ENCODE measurements at regions not wholly inside any gene's neighbourhood (a gene's known extent, or its start where the extent isn't known, plus 50 kb on each side); places are given as distances from the start of the nearest gene placed in this dataset.

DNA sequence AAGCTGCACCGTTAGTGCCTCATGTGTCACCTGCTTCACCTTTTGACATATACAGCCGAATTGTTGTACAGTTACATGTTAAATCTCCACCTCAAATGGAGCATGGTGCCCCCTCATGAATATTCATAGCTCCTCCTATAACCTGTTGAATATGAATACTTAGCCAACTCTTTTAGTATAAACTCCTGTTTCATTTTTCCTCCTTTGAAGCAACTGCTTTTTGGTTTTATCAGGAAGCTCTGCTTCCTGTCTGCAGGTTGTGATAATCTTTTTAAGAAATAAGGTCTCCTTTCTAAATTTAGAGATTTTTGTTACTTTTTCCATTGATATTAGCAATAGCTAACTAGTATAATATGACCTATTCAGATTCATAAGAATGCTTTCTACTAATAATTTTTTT, 1429.2 kb upstream of the AGA start:
- no peak for DNase-seq (ENCODE audit: extremely low read depth, low read depth, low spot score)

DNA sequence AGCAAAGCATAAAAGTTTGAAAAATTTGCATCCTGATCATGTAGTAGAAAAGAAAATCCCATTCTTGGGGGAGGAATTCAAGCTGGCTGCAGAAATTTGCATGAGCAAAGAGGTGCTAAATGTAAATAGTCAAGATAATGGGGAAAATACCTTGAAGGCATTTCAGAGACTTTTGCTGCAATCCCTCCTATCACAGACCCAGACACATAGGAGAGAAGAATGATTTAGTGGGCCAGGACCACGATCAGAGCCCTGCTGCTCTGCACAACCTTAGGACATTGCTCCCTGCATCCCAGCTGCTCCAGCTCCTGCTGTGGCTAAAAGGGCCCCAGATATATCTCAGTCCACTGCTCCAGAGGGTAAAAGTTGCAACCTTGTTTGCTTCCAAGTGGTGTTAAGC, 1439.7 kb upstream of the AGA start:
- DNase-seq (ENCODE audit: extremely low read depth, low read depth, low spot score), result no peak

DNA sequence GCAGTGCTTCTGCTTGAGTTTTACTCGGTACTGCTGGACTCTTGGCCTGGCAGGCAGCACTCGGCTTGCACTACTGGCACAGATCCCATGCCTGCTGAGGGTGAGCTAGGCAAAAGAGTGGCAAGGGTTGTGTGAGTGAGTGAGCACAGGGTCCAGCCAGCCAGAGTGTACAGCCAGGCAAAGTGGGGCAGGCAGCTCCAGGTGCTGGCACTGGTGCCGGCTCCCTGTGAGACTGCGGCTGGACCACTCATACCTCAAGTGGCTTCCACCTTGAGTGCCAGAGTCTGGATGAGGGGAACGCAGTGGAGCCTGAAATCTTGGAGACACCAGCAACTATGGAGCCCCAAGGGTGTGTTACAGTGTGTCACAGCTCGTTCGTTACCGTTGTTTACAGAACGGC, 1451.9 kb upstream of the AGA start:
- DNase-seq (ENCODE audit: extremely low read depth, low read depth, low spot score), result no peak

DNA sequence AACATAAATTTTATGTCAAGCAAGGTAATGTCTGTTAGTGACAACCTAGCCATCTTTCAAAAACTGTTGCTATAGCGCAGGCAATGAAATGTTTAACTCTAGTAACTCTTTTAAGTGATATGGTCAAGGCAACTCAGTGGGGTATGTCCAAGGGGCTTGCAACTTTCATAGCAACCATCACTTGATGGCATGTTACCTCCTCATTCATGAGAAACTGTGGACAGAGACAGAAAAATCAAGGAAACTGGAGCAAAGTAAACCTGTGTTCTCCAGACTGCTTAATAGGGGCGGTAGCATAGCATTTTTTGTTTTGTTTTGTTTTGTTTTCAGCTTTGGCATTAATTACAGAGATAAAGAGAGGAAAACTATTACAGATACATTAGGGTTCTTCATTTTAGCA, 1456.8 kb upstream of the AGA start:
- no peak for DNase-seq (ENCODE audit: extremely low read depth, low read depth, low spot score)

DNA sequence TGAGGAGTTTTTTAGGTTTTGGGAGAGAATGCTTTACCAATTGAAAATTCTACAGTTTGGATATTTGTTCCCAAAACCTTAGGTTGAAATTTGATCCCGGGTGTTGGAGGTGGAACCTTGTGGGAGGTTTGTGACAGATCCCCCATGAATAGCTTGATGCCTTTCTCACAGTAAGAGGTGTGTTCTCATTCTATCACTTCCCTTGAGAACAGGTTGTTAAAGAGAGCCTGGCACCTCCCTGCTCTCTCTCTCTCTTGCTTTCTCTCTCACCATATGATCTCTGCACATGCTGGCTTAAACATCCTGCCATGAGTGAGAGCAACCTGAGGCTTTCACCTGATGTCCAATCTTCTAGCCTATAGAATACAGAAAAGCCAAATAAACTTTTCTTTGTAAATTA, 1475.5 kb upstream of the AGA start:
- DNase-seq (ENCODE audit: extremely low read depth, low read depth, low spot score), result no peak

DNA sequence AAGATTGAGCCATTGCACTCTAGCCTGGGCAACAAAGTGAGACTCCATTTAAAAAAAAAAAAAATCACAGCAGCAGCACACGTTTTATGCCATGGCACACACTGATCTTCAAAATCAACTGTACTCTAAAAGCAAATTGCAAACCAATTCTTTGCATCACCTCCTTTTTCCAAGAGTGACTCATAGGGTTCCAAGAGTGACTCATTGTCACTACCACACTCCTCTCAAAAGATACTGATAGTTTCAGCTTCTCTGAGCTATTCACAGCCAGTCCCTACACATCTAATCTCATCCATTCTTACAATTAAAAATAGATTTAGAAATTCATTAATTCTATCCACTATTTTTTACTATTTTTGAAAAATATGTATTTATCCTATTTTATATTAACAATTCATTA, 1494.9 kb upstream of the AGA start:
- DNase-seq (ENCODE audit: extremely low read depth, low read depth, low spot score), result no peak

DNA sequence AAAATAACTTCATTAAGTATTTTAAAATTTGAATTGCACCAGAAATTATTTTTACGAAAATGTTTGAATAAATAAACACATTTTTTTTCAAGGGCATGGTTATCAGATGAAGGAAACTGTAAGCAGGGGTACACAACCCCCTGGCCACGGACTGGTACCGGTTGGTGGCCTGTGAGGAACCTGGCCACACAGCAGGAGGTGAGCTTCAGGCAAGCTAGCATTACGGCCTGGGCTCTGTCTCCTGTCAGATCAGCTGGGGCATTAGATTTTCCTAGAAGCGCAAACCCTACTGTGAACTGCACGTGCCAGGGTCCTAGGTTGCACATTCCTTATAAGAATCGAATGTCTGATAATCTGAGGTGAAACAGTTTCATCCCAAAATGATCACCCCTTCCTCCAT, 1499.7 kb upstream of the AGA start:
- no peak for DNase-seq (ENCODE audit: extremely low read depth, low read depth, low spot score)

DNA sequence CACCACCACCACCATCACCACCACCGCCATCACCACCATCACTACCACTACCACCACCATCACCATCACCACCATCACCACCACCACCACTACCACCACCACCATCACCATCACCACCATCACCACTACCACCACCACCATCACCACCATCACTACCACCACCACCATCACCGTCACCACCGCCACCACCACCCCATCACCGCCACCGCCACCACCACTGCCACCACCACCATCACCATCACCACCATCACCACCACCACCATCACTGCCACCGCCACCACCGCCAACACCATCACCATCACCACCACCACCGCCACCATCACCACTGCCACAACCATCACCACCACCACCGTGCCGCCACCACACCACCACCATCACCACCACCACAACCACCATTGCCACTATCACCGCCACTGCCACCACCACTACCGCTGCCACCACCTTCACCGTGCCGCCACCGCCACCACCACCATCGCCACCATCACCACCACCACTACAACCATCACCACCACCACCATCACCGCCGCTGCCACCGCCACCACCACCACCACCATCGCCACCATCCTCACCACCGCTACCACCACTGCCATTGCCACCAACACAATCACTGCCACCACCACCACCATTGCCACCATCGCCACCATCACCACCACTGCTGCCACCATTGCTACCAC, 1511.3 kb upstream of the AGA start:
- DNase-seq (ENCODE audit: extremely low read depth, low read depth, low spot score), result no peak

DNA sequence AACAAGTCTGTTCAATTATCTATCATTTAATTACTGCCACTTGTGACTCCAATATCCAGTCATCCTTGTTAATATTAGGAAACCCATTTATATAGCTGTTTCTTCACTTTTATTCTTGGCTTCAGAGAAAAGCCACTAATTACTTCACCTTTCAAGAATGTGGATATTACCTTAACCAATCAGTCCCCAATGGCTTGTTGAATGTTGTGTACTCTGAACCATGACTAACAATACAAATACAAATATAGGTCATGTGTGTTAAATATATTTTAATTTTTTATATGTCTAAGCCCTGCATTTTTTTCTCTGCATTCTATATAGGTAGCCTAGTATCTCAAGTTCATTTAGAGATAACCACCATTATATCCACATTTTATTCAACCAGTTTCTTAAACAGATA, 1513.4 kb upstream of the AGA start:
- no peak for DNase-seq (ENCODE audit: extremely low read depth, low read depth, low spot score)

DNA sequence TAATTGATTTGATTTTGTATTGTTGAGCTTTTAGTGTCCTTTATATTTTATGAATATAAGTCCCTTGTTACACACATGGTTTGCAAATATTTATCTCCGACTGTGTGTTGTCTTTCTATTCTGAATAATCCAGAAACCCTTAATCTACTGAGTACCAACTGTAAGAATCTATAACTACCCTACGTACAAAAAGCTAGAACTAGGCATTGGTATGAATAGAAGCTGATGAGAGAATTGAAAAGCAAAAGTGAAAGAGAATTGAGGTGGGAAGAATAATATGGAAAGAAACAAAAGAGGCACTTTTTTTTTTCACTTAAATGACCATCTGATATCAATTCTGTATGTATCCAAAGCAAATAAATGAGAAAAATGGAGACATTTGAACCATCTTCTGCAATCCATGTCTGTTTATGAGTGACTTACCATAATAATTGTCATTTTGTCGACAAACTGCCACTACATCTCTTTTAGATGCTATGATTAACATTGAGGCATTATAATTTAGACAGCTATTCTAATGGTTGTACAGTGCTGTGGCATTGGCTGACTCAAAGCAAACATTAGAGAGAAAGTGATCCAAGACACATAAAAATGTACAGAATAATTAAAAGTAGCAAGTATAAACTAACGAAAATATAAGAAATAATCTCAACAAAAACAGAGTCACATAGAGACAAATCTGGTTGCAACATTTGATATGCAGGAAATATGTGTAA, 1516.6 kb upstream of the AGA start:
- DNase-seq (ENCODE audit: extremely low read depth, low read depth, low spot score), result no peak

DNA sequence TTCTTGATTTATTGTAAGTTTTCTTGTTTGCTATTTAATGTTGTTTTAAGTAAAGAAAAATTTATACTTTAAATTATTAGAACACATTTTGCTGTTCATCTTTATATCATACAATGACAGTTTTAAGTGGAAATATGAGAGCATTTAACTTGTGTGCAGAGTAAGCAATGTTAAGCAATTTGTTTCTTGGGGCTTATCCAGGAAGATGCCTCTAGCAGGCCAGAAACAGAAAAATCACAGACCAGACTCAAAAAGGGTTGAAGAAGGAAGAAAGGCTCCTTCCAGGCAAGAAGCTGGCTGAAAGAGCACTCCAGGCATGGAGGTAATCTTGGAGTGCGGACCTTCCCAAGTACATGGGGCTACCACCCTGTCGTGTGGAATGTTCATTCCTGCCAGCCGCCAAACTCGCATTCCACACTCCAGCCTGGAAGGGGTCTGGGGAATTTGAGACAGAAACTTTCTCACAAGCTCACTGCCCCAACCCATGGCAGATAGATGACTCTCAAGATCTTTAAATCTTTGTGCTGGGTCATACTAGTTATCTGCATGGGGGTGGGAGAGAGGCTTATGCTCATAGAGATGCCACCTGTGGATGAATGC, 1521.3 kb upstream of the AGA start:
- DNase-seq (ENCODE audit: extremely low read depth, low read depth, low spot score), result no peak

DNA sequence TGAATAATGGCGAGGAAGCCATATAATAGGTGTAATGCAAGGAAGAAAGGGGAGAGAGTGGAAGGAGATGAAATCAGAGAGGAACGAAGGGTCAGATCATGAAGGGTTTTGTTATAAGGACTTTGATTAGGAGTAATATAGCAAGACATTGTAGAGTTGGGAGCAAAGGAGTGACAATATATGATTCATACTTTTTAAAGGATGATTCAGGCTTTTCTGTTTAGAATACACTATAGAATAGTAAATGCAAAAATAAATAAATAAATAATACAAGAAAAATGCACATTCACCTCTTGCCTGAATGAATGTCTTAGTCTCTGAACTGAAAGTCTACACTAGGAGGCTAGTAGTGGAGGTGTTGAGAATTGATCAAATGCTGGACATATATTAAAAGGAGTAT, 1524.4 kb upstream of the AGA start:
- no peak for DNase-seq (ENCODE audit: extremely low read depth, low read depth, low spot score)

DNA sequence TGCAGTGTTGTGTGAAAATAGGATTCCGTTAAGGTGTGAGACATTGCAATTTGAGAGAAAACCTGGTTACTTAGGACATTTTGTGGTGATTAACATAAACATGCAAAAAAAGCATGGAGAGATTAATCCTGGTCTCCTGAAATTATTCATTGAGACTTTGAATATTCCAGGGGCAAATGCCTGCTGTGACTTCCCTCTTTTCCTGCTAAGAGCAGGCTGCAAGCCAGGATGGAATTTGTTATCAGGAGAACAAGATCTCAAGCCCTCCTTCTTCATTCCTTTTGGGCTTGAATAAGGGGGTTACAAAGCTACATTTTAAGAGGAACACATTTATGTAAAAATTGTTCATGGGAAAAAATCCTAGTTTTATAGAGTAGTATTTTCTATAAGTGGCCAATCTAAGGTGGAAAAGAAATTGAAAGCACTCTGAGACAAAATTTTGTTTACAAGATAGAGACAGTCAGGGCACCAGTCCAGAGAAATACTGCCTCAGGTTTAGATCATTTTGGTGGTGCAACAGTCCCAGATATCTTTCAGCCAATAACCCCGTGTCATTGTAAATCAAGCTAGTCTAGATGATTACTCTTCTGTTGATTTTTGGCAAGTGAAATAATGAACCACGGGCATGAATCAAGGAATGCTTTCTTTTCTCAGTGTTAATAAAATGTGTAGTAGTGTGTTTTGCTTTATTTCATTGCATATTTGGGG, 1528.3 kb upstream of the AGA start:
- no peak for DNase-seq (ENCODE audit: extremely low read depth, low read depth, low spot score)

DNA sequence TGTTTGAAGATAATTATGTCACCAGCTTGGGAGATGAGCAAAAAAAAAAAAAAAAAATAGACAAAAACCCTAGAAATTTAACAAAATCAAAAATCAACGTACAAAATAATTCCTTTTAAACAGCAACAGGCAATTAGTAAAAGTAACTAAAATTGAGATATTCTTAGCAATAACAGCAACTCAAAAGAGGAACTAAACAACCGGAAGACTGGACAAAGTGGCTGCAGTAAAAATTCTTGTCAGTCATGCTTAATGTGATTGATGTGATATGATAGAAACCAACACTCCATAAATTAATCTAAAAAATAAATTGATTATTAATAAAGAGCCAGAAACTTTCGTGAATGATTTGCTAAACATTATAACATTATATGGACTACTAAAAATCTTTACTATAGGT, 1534.6 kb upstream of the AGA start:
- DNase-seq (ENCODE audit: extremely low read depth, low read depth, low spot score), result no peak

DNA sequence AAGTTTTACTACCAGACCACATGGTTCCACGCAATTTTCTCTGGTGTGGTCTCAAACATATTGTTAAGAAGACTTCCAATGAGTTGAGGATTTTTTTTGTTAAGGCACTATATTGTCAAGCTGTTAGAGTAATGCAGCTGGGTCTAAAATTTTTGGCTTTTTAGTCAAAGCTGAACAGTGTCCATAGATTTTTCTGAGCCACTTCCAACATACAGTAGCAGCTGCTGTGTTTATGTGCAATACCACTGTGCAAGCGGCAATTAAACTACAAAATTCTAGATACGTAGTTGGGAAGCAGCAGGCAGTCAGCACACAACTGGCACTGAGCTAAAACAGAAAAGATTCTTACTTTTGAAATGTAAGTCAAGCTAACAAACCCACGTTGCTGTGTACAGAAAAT, 1551.1 kb upstream of the AGA start:
- DNase-seq (ENCODE audit: extremely low read depth, low read depth, low spot score), result no peak

DNA sequence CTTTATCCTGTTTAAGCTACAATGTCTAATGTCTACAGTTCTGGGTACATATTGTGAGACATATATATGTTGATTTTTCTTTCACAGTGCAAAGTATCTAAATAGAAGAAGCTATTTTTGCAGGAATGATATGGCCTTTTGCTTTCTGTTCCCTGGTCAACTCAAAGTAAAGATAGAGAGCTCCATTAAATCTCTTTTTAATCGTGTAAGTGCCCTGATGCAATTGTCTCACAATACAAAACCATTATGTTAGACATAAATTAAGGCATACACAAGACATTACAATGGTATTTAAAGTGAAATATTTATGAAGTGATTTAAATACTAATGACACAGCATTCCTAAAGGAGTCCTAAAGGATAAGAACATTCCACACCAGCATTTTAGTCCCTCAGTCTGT, 1559.7 kb upstream of the AGA start:
- DNase-seq (ENCODE audit: extremely low read depth, low read depth, low spot score), result no peak

DNA sequence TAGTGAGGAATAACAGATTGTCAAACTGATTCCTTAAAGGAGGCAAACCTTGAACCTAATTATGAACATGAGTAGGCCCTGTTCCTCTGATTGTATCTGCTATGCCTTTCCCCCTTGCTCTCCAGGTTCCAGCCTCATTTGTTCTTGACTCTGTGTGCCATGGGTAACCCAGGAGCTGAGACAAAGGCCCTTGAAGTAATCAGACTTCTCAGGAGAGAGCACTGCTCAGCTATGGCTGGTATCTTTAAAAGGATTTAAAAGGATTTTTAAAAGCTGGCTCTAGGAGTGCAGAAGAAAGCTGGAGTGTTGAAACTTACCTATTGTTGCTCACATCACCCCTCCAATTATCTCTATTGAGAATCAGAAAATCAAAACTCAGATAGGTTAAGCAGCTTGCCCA, 1565.5 kb upstream of the AGA start:
- no peak for DNase-seq (ENCODE audit: extremely low read depth, low read depth, low spot score)

DNA sequence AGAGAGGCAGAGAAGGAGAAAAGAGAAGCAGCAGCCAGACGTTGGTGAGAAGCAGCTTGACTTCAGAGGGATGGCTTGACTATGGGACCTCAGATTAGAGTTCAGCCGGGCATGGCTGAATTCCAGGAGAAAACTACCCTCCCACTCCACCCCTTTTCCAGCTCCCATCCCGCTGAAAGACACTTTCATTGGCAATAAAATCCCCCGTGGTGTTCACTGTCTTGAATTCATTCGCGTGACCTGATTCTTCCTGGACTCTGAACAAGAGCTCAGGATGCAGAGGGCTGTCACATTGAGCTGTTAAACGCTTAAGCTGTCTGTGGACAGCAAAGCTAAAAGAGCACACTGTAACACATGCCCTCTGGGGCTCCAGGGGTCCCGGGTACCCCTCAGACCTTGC, 1575.3 kb upstream of the AGA start:
- DNase-seq (ENCODE audit: extremely low read depth, low read depth, low spot score), result no peak

DNA sequence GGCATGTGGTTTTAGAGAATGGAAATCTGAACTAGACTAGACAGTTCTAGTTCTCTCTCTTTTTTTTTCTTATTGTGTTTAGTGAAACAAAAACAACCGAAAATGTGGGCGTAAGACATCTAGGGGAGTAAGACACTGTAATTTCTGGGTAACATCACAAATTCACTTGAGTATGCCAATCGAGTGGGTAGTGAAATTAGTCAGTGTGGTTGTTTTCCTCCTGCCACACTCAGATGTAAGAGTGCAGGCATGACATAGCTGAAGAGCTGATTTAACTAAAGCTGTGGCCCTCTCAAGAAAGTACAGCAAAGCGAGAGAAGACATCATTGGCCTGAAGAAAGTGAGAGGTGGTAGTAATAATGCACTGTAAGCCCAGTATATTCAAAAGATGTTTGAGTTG, 1585.3 kb upstream of the AGA start:
- no peak for DNase-seq (ENCODE audit: extremely low read depth, low read depth, low spot score)

DNA sequence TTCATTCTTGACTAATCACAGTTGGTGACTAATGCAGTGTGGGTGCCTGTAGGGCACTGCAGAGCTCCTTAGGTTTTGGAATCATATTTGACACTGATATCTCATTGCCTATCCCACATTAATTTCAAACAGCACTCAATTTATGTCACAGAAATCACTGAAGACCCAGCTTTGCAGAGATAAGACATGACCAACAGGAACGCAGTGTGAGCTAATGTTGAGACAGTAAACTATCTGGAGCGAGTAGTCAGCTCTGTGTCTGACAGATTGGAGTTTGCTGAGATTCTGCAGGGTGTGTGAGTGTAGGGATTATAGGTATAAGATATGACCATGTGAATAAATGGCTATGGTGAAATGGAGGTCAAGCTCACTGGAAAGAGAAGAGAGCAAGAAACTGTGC, 1586.1 kb upstream of the AGA start:
- DNase-seq (ENCODE audit: extremely low read depth, low read depth, low spot score), result no peak

DNA sequence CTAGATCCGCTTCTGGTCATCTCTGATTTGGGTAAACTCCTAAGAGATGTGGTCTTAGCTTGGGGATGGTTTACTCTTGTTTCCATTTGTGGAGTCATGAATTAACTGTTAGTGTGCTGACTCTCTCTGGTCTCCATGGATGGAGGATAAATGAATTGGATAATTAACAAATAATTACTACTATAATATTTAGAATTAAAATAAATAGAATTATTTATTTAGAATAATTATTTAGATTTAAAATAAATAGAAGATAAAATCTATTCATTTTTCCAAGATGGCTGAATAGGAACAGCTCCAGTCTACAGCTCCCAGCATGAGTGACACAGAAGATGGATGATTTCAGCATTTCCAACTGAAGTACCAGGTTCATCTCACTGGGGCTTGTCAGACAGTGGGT, 1587.4 kb upstream of the AGA start:
- no peak for DNase-seq (ENCODE audit: extremely low read depth, low read depth, low spot score)

DNA sequence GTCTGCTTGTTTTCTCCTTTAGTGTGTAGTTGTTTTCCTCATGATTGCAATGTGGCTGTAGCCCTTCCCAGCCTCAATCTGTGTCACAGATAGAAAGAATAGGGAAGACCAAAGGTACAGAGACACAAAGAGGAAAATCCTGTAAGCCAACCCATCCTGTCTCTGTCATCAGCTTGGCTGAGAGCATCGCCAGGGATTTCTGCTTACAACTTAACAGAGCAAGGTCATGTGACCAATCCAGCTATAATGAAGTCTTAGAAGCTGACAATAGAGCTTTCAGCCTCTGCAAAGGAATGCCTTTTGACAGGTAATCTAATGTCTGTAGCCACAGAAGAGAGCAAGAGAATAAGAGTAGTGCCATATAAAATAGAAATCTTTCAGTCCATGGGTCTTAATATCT, 1598.0 kb upstream of the AGA start:
- DNase-seq (ENCODE audit: extremely low read depth, low read depth, low spot score), result no peak
